Activated CD8-positive, alpha-beta memory T cell treated with anti-CD3 and anti-CD28 coated beads, Interleukin-2, amount 10 ng/mL, durations not matched to agents 7 days and 5 days (primary cell): ENCODE measurements at regions not wholly inside any gene's neighbourhood (a gene's known extent, or its start where the extent isn't known, plus 50 kb on each side); places are given as distances from the start of the nearest gene placed in this dataset.
"Not testable (repeated sequence)": the region's sequence is repeated elsewhere in the genome, so short reads cannot be mapped to it uniquely, and the experiment has no call there.

Source experiments
- ATAC-seq: fragments of 150-1000 bp; cut with Tn5 transposase; one replicate; pipeline ENCODE4 v1.10.0; 2021; ENCODE audit warnings: moderate library complexity
- CTCF ChIA-PET: fragments of 350-600 bp; sonication (Branson Sonifier 250); formaldehyde crosslinking; loops from one replicate; lab custom pipeline; 2021; ENCODE audit warnings: antibody characterized with exemption; lab: Charles Lee
- DNase-seq: peaks from one replicate; pipeline ENCODE4 v3.0.0-alpha.2; 2020
- H3K27ac Mint-ChIP-seq: one replicate; pipeline ENCODE4 v1.8.0; 2021; ENCODE audit warnings: mild to moderate bottlenecking, mixed read lengths
- H3K27me3 Mint-ChIP-seq: one replicate; pipeline ENCODE4 v1.8.0; 2021; ENCODE audit warnings: mixed read lengths
- H3K36me3 Mint-ChIP-seq: one replicate; pipeline ENCODE4 v1.8.0; 2021; ENCODE audit warnings: mild to moderate bottlenecking, mixed read lengths
- H3K4me1 Mint-ChIP-seq: one replicate; pipeline ENCODE4 v1.8.0; 2021; ENCODE audit warnings: mixed read lengths
- H3K4me3 Mint-ChIP-seq: one replicate; pipeline ENCODE4 v1.8.0; 2021; ENCODE audit warnings: mild to moderate bottlenecking, moderate library complexity, mixed read lengths
- H3K9me3 Mint-ChIP-seq: one replicate; pipeline ENCODE4 v1.8.0; 2022; ENCODE audit warnings: low read depth, mixed read lengths

GRCh38 chr9:33676194-33676745, 119.1 kb upstream of the PRSS3 start:
- H3K9me3 Mint-ChIP-seq, CTCF ChIA-PET, H3K4me1 Mint-ChIP-seq, H3K36me3 Mint-ChIP-seq, H3K27ac Mint-ChIP-seq, ATAC-seq, DNase-seq: not testable (repeated sequence)
- peak overlapping the region; percentile 62 for H3K4me3 Mint-ChIP-seq
- peaks cover 82% of the 10 kb centered on the region for H3K27me3 Mint-ChIP-seq

GRCh38 chr9:33676746-33677505, 118.4 kb upstream of the PRSS3 start:
- CTCF ChIA-PET, result no interaction called here
- Mint-ChIP-seq H3K36me3 (peaks cover 3% of the 10 kb centered on the region), H3K9me3 (peaks cover 2% of the 10 kb centered on the region), H3K27me3 (peaks cover 78% of the 10 kb centered on the region), H3K27ac (no peak overlapping the region), H3K4me3 (peak overlapping the region; percentile 73), H3K4me1 (peaks cover 8% of the 10 kb centered on the region)
- peak; percentile 80 for ATAC-seq
- DNase-seq, result no peak

DNA sequence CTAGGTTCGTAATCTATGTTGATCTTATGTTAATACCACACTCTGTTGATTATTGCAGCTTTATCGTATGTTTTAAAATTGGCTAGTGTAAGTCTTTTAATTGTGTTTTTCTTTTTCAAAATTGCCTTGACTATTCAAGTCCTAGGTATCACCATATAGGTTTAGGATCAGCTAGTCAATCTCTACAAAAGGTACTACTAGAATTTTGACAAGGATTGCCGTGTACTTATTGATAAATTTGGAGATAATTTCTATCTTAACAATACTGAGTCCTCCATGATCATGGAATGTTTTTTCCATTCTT, 117.9 kb upstream of the PRSS3 start:
- Mint-ChIP-seq H3K9me3 (peaks cover 2% of the 10 kb centered on the region), H3K36me3 (peaks cover 3% of the 10 kb centered on the region), H3K4me1 (peaks cover 8% of the 10 kb centered on the region), H3K27ac (no peak overlapping the region), H3K4me3 (peak overlapping the region; percentile 73), H3K27me3 (peaks cover 80% of the 10 kb centered on the region)
- no peak for ATAC-seq
- no peak for DNase-seq
- CTCF ChIA-PET, result no interaction called here

DNA sequence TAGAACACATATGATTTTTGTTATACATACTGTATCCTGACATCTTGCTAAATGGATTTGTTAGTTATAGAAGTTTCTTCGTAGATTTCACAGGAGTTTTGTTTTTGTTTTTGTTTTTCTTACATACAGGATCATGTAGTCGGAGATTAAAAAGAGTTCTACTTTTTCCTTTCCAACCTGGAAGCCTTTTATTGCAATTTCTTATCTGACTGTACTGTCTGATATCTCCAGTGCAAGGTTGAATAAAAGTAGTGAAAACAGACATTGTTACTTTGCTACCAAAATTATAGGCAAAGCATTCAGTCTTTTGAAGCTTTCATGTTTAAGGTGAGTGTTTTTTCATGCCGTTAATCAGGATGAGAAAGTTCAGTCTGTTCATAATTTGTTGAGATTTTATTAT, 117.4 kb upstream of the PRSS3 start:
- ATAC-seq (no peak), DNase-seq (no peak)
- peaks cover 2% of the 10 kb centered on the region for H3K9me3 Mint-ChIP-seq
- peaks cover 8% of the 10 kb centered on the region for H3K4me1 Mint-ChIP-seq
- CTCF ChIA-PET, result no interaction called here
- H3K36me3 Mint-ChIP-seq, result peaks cover 3% of the 10 kb centered on the region
- no peak overlapping the region for H3K4me3 Mint-ChIP-seq
- peaks cover 80% of the 10 kb centered on the region for H3K27me3 Mint-ChIP-seq
- no peak overlapping the region for H3K27ac Mint-ChIP-seq

DNA sequence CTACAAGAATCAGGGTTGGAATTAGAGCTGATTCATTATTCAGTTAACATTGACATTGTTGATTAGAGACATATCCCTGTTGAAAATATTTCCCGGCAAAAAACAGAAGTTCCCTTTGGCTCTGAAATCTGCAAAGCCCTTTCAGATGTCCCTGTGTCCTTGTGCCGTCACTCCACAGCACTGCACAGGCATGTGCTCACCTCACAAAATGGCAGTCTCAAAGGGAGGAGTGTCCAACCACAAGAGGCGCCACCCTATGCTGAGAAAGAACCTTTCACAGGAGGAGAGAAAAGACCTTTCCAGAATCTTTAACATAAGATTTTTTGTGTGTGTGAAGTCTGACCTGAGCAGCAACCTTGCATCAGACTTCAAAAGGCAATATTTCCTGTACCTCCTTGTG, 112.8 kb upstream of the PRSS3 start:
- no peaks in the 10 kb centered on the region for H3K4me1 Mint-ChIP-seq
- no peaks in the 10 kb centered on the region for H3K36me3 Mint-ChIP-seq
- peaks cover 71% of the 10 kb centered on the region for H3K27me3 Mint-ChIP-seq
- DNase-seq (no peak), ATAC-seq (no peak)
- no peaks in the 10 kb centered on the region for H3K9me3 Mint-ChIP-seq
- H3K27ac Mint-ChIP-seq, result no peak overlapping the region
- H3K4me3 Mint-ChIP-seq, result no peak overlapping the region
- CTCF ChIA-PET, result interaction anchor here (1.1 kb wide), 1 partner anchor 59 kb away, joined by 5 read pairs; no protein-coding TSS in a partner anchor

- Mint-ChIP-seq H3K4me3 (no peak overlapping the region), H3K36me3 (no peaks in the 10 kb centered on the region), H3K27ac (no peak overlapping the region), H3K4me1 (no peaks in the 10 kb centered on the region), H3K27me3 (peaks cover 64% of the 10 kb centered on the region), H3K9me3 (no peaks in the 10 kb centered on the region)
- no peak for ATAC-seq
- CTCF ChIA-PET, result interaction anchor here (1.0 kb wide), 1 partner anchor 37 kb away, joined by 3 read pairs; no protein-coding TSS in a partner anchor
- no peak for DNase-seq
These were observed 110.5 kb upstream of the PRSS3 start for GRCh38 chr9:33684831-33685230.

DNA sequence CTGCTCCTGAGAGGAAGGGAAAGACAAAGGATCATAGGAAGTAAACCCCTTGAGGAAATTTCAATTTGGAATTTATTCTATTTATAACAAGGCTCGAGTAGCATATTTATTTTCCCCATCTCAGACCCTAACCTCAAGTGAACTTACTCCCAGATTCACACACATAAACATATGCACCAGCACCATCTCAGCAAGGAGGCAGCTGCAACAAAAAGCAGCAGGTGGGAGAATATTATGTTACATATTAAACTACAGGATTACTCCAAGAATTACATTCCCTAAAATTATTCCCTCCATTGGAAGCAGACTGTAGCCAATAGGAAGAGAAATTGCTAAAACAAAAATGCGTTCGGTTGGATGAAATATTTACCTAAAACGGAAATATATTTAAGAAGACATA, 108.4 kb upstream of the PRSS3 start:
- peaks cover 52% of the 10 kb centered on the region for H3K27me3 Mint-ChIP-seq
- DNase-seq (no peak), ATAC-seq (no peak)
- H3K36me3 Mint-ChIP-seq, result no peaks in the 10 kb centered on the region
- H3K4me3 Mint-ChIP-seq, result no peak overlapping the region
- CTCF ChIA-PET, result no interaction called here
- no peak overlapping the region for H3K27ac Mint-ChIP-seq
- no peaks in the 10 kb centered on the region for H3K9me3 Mint-ChIP-seq
- peaks cover 7% of the 10 kb centered on the region for H3K4me1 Mint-ChIP-seq

DNA sequence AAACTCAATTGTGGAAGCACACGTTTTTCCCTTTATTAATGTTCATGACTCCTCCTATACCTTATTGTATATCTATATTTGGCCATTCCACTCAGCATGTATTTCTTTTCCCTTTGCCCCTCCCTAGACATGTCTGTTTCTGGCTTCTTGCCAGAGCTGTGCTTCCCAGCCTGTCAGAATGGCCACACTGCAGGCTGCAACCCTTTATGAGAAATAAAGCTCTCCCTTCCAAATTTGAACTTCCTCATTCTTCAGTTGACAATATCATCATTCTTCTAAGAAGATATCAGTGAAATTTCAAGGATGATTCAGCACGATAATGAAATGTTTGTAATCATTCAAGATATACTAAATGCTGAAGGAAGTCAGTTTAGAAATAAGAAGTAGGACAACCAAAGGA, 107.6 kb upstream of the PRSS3 start:
- no peaks in the 10 kb centered on the region for H3K9me3 Mint-ChIP-seq
- CTCF ChIA-PET, result interaction anchor here (1.0 kb wide), 1 partner anchor 29 kb away, joined by 3 read pairs; no protein-coding TSS in a partner anchor
- no peaks in the 10 kb centered on the region for H3K36me3 Mint-ChIP-seq
- peaks cover 7% of the 10 kb centered on the region for H3K4me1 Mint-ChIP-seq
- ATAC-seq (no peak), DNase-seq (no peak)
- H3K27ac Mint-ChIP-seq, result no peak overlapping the region
- H3K4me3 Mint-ChIP-seq, result no peak overlapping the region
- H3K27me3 Mint-ChIP-seq, result peaks cover 44% of the 10 kb centered on the region

- no peak overlapping the region for H3K27ac Mint-ChIP-seq
- DNase-seq (no peak), ATAC-seq (no peak)
- no peaks in the 10 kb centered on the region for H3K36me3 Mint-ChIP-seq
- H3K4me3 Mint-ChIP-seq, result no peak overlapping the region
- no peaks in the 10 kb centered on the region for H3K9me3 Mint-ChIP-seq
- peaks cover 7% of the 10 kb centered on the region for H3K4me1 Mint-ChIP-seq
- CTCF ChIA-PET, result no interaction called here
- H3K27me3 Mint-ChIP-seq, result peaks cover 35% of the 10 kb centered on the region
These were observed 105.0 kb upstream of the PRSS3 start for GRCh38 chr9:33690143-33690933.

GRCh38 chr9:33695299-33695698, 100.1 kb upstream of the PRSS3 start:
- no peaks in the 10 kb centered on the region for H3K36me3 Mint-ChIP-seq
- H3K4me1 Mint-ChIP-seq, result peaks cover 9% of the 10 kb centered on the region
- CTCF ChIA-PET, result interaction anchor here (2.5 kb wide), 1 partner anchor 71 kb away, joined by 7 read pairs; no protein-coding TSS in a partner anchor
- no peak for DNase-seq
- no peak overlapping the region for H3K27ac Mint-ChIP-seq
- ATAC-seq, result no peak
- no peaks in the 10 kb centered on the region for H3K9me3 Mint-ChIP-seq
- H3K27me3 Mint-ChIP-seq, result peaks cover 36% of the 10 kb centered on the region
- no peak overlapping the region for H3K4me3 Mint-ChIP-seq

DNA sequence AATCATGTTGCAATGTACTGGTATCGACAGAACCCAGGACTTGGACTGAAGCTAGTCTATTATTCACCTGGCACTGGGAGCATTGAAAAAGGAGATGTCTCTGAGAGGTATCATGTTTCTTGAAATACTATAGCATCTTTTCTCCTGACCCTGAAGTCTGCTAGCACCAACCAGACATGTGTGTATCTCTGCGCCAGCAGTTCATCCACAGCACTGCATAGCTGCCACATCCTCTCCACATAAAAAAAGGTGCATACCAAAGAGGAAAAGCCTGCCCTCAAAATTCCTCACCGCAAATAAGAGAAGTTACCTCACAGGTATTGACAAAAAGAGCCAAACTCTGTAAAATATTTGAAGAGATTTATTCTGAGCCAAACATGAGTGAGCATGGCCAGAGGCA, 99.5 kb upstream of the PRSS3 start:
- peaks cover 5% of the 10 kb centered on the region for H3K4me1 Mint-ChIP-seq
- ATAC-seq (no peak), DNase-seq (no peak)
- no peaks in the 10 kb centered on the region for H3K9me3 Mint-ChIP-seq
- H3K27me3 Mint-ChIP-seq, result peaks cover 34% of the 10 kb centered on the region
- H3K27ac Mint-ChIP-seq, result no peak overlapping the region
- H3K4me3 Mint-ChIP-seq, result no peak overlapping the region
- no peaks in the 10 kb centered on the region for H3K36me3 Mint-ChIP-seq
- CTCF ChIA-PET, result interaction anchor here (2.5 kb wide), 1 partner anchor 72 kb away, joined by 7 read pairs; no protein-coding TSS in a partner anchor

DNA sequence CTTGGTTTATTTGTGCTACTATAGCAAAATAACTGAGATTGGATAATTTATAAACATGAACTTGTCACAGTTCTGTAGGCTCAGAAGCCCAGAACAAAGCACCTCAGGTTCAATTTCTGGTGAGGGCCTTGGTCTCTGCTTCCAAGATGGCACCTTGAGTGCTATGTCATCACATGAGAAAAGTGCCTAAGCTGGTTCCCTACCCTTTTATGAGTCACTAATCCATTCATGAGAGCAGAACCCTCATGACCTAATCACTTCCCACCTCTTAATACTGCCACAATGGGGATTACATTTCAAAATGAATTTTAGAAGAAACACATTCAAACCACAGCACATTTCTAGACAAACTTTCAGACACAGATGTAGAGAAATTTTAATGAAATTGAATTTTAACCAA, 98.2 kb upstream of the PRSS3 start:
- Mint-ChIP-seq H3K27ac (no peak overlapping the region), H3K36me3 (no peaks in the 10 kb centered on the region), H3K4me1 (peaks cover 9% of the 10 kb centered on the region), H3K27me3 (peaks cover 34% of the 10 kb centered on the region), H3K4me3 (no peak overlapping the region), H3K9me3 (no peaks in the 10 kb centered on the region)
- CTCF ChIA-PET, result no interaction called here
- no peak for DNase-seq
- ATAC-seq, result no peak

DNA sequence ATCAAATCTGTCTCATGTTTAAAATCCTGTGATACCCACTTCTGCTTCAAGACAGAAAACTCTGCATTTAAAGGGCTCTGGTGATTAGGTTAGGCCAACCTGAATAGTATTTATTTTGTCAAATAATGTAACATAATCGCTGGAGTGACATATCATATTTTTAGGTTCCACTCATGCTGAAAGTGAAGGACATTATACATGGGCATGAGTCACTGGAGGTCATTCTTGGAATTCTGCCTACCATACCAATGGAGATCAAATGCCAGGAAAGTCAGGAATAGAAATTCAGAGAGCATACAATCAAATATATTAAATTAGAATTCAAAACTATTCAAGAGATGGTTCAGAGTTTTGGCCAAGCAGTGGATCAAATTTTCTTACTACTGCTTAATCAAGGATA, 97.1 kb upstream of the PRSS3 start:
- CTCF ChIA-PET, result interaction anchor here (1.0 kb wide), 1 partner anchor 74 kb away, joined by 3 read pairs; no protein-coding TSS in a partner anchor
- H3K9me3 Mint-ChIP-seq, result no peaks in the 10 kb centered on the region
- no peak overlapping the region for H3K27ac Mint-ChIP-seq
- DNase-seq (no peak), ATAC-seq (no peak)
- peaks cover 33% of the 10 kb centered on the region for H3K27me3 Mint-ChIP-seq
- H3K36me3 Mint-ChIP-seq, result no peaks in the 10 kb centered on the region
- H3K4me1 Mint-ChIP-seq, result peaks cover 9% of the 10 kb centered on the region
- H3K4me3 Mint-ChIP-seq, result no peak overlapping the region
